ENCODE measurements at regions not wholly inside any gene's neighbourhood (a gene's known extent, or its start where the extent isn't known, plus 50 kb on each side); places are given as distances from the start of the nearest gene placed in this dataset.

DNA sequence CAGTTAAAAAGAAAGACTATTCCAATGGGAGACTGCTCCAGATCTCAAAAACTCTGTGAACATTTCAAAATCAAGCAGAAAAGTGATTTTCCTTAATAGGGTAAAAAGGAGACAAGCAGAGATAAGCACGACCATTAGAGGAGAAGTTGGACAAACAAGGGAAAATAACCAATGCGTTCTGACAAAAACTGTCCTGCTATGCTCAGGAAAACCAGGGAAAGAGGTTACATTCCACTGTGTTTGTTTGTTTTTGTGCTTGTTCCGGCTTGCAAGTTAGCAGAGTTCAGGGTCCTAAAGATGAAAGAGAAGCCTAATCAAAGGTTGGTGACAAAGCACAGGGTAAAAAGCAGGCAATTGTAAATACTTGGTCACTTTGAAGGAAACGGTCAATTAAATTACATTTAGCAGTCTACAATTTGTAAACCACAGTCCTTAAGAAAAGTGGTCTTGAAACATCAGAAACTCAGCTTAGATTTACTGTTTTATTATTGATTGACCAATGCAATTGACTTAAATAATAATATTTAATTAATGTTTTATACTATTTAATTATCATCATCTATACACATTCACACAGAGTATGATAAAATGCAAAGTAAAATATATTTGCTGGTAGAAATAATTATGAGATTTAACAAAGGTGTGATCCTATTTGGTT is 186.2 kb upstream of the CPXCR1 start:
- Histone ChIP-seq H2BK120ac (replicated peaks; ENCODE audit: low read depth, low read length) (no peak overlapping the region), H4K20me1 (replicated peaks in 1 of 2; ENCODE audit: control insufficient read depth in 1 of 2, insufficient read depth in 2 of 2, low read length in 2 of 2) (no peaks in the 10 kb centered on the region), H3K23me2 (ENCODE audit: low read depth, low read length) (no peaks in the 10 kb centered on the region), H2BK15ac (ENCODE audit: low read length) (no peak overlapping the region), H3K18ac (ENCODE audit: extremely low read depth, low read length) (no peak overlapping the region), H4K8ac (ENCODE audit: extremely low read depth, insufficient read depth, low read length) (no peak overlapping the region), H3K27ac (ENCODE audit: low read depth, low read length) (no peak overlapping the region), H3K4me2 (ENCODE audit: insufficient read depth in 1 of 2, low read depth in 2 of 2, low read length in 2 of 2) (no peak overlapping the region), H3K4me1 (replicated peaks in 1 of 4; ENCODE audit: control insufficient read depth in 3 of 4, insufficient read depth in 4 of 4, low read length in 3 of 4) (peaks cover 0 to 2% (median 0%) of the 10 kb centered on the region in 4 experiments; a peak in 1 of 7 replicates), H3K56ac (replicated peaks; ENCODE audit: insufficient read length, low read depth, low read length) (no peak overlapping the region), H3K23ac (ENCODE audit: insufficient read length) (no peak overlapping the region), H4K91ac (replicated peaks; ENCODE audit: insufficient read length, low read length) (no peak overlapping the region), H3K9ac (replicated peaks in 1 of 4; ENCODE audit: extremely low read depth in 1 of 4, low read depth in 3 of 4, low read length in 3 of 4) (no peak overlapping the region), H3K79me2 (ENCODE audit: control insufficient read depth in 1 of 2, insufficient read depth in 2 of 2, low read length in 2 of 2) (no peaks in the 10 kb centered on the region), H3K36me3 (ENCODE audit: control insufficient read depth in 2 of 4, insufficient read depth in 4 of 4, low read length in 3 of 4) (no peaks in the 10 kb centered on the region), H3K9me3 (ENCODE audit: insufficient read depth in 2 of 2, low read depth in 1 of 2, low read length in 1 of 2) (no peaks in the 10 kb centered on the region), H4K5ac (ENCODE audit: insufficient read length, low read depth, low read length) (no peak overlapping the region), H3K79me1 (ENCODE audit: low read depth, low read length) (no peaks in the 10 kb centered on the region), H2BK5ac (ENCODE audit: low read depth, low read length) (no peak overlapping the region), H3K4ac (replicated peaks; ENCODE audit: insufficient read length, low read depth, low read length) (no peak overlapping the region), H3K27me3 (replicated peaks in 1 of 4; ENCODE audit: control insufficient read depth in 3 of 4, extremely low read depth in 1 of 4, insufficient read depth in 3 of 4, low read length in 3 of 4) (no peaks in the 10 kb centered on the region), H3K4me3 (ENCODE audit: extremely low read depth in 1 of 4, insufficient read depth in 2 of 4, low read depth in 3 of 4, low read length in 4 of 4) (no peak overlapping the region), H2AK5ac (ENCODE audit: low read depth, low read length) (no peak overlapping the region), H2BK20ac (ENCODE audit: low read length) (no peak overlapping the region), H3K14ac (ENCODE audit: insufficient read length) (no peak overlapping the region), H2AFZ (ENCODE audit: low read length) (no peak overlapping the region; the same call in 1 of the 2 replicates), H2BK12ac (ENCODE audit: low read depth, low read length) (no peak overlapping the region)
- FAIRE-seq (no peak), DNase-seq (ENCODE audit: low read depth in 1 of 2, low spot score in 2 of 2) (no peak)
- ChIA-PET POLR2A (ENCODE audit: partially characterized antibody) (no interaction called here), CTCF (ENCODE audit: partially characterized antibody) (no interaction called here)
- TF ChIP-seq KDM5A (IDR thresholded peaks at IDR 0.05; ENCODE audit: low read length) (no peak), SUZ12 (IDR thresholded peaks at IDR 0.05; ENCODE audit: low read length) (no peak), SAP30 (IDR thresholded peaks at IDR 0.05; ENCODE audit: insufficient read depth, insufficient replicate concordance, low read length) (no peak), KDM4A (IDR thresholded peaks at IDR 0.05; ENCODE audit: low read depth, low read length, severe bottlenecking) (no peak), ZNF274 (IDR thresholded peaks at IDR 0.05; ENCODE audit: borderline replicate concordance, extremely low read depth, low read length) (no peak)
- TF ChIP-seq, protein P1, sequence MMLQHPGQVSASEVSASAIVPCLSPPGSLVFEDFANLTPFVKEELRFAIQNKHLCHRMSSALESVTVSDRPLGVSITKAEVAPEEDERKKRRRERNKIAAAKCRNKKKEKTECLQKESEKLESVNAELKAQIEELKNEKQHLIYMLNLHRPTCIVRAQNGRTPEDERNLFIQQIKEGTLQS (IDR thresholded peaks at IDR 0.05; ENCODE audit: insufficient read depth, low read depth, low read length) = no peak
- 86% methylated on average over 4 of the region's 4 CpGs; no CpG with 5 or more reads in 1 of the 2 experiments for WGBS, 2 experiments (ENCODE audit: extremely low coverage in 1 of 2, insufficient coverage in 1 of 2, insufficient read length in 1 of 2, insufficient replicate concordance in 2 of 2, low coverage in 1 of 2, low lambda C conversion rate in 2 of 2, missing lambda C conversion rate in 1 of 2)
